ENCODE measurements at regions not wholly inside any gene's neighbourhood (a gene's known extent, or its start where the extent isn't known, plus 50 kb on each side); places are given as distances from the start of the nearest gene placed in this dataset.

DNA sequence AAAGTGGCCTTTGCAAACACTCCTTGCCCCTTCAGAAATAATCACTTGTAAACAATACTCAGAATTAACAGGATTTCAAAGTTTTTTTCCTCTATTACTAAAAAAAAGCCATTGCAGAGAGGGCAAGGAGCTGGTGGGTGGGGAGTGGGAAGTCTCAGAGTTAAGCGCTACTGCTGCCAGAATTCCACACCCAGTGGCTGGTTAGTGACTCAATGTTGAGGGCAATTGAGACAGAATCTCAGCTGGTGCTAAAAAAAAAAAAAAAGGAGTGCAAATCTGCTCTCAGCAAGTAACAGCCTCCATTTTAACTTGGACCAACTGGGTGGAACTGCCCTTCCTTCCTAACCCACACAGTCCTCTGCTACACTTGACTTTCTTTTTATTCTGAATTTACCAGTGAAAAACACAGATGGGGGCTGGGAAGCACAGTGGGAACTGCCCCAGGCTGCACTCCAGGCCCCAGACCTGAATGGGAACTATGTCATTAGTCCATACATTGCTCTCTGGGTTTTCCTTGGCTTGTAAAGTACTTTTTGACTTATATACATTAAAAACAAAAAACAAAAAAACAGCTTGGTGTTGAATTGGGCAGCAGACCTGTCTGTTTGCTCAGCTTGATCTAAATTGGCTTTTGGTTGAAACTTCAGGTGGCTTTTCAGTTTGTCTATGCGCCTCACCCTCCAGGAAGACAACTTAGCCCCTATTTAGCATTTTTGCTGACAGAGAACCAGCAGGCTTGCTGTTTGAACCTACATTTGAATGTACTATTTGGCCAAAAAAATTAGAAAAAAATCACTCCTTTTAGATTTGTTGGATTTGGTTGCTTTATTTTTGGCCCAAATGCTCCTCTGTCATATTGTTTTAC lies 357.8 kb upstream of the TBL1XR1 start:
- TF ChIP-seq POLR2AphosphoS5 (IDR thresholded peaks at IDR 0.05; ENCODE audit: low read depth, low read length): no peak
- TF ChIP-seq TAF1 (IDR thresholded peaks at IDR 0.05; ENCODE audit: borderline replicate concordance, insufficient read depth, low read length): no peak

DNA sequence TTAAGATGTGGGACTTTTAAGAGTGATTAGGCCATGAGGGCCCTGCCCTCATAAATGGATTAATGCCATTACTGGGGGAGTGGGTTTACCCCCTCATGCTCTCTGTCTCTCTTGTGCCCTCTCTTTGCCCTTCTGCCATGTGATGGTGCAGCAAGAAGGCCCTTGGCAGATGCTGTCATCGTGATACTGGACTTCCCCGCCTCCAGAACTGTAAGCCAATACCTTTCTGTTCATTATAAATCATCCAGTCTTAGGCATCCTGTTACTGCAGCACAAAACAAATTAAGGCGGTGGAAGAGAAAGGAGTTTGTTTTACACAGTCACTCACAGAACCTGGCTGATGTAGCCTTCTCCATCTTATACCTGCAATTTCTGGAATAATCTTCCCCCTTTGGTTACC lies 360.3 kb upstream of the TBL1XR1 start:
- TF ChIP-seq, protein P1, sequence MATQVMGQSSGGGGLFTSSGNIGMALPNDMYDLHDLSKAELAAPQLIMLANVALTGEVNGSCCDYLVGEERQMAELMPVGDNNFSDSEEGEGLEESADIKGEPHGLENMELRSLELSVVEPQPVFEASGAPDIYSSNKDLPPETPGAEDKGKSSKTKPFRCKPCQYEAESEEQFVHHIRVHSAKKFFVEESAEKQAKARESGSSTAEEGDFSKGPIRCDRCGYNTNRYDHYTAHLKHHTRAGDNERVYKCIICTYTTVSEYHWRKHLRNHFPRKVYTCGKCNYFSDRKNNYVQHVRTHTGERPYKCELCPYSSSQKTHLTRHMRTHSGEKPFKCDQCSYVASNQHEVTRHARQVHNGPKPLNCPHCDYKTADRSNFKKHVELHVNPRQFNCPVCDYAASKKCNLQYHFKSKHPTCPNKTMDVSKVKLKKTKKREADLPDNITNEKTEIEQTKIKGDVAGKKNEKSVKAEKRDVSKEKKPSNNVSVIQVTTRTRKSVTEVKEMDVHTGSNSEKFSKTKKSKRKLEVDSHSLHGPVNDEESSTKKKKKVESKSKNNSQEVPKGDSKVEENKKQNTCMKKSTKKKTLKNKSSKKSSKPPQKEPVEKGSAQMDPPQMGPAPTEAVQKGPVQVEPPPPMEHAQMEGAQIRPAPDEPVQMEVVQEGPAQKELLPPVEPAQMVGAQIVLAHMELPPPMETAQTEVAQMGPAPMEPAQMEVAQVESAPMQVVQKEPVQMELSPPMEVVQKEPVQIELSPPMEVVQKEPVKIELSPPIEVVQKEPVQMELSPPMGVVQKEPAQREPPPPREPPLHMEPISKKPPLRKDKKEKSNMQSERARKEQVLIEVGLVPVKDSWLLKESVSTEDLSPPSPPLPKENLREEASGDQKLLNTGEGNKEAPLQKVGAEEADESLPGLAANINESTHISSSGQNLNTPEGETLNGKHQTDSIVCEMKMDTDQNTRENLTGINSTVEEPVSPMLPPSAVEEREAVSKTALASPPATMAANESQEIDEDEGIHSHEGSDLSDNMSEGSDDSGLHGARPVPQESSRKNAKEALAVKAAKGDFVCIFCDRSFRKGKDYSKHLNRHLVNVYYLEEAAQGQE (IDR thresholded peaks at IDR 0.05; ENCODE audit: insufficient read depth in 1 of 2, low read depth in 2 of 2, low read length in 2 of 2): no peak
- no peak for TF ChIP-seq FOXP2 (optimal IDR thresholded peaks at IDR 0.05; ENCODE audit: borderline replicate concordance, extremely low read depth, extremely low read length, insufficient read depth)
- TF ChIP-seq TAF1 (IDR thresholded peaks at IDR 0.05; ENCODE audit: borderline replicate concordance, insufficient read depth, low read length): no peak
- TF ChIP-seq SIN3A (IDR thresholded peaks at IDR 0.05; ENCODE audit: borderline replicate concordance, insufficient read depth, low read length): no peak
- no peak for TF ChIP-seq POLR2AphosphoS5 (IDR thresholded peaks at IDR 0.05; ENCODE audit: low read depth, low read length)

DNA sequence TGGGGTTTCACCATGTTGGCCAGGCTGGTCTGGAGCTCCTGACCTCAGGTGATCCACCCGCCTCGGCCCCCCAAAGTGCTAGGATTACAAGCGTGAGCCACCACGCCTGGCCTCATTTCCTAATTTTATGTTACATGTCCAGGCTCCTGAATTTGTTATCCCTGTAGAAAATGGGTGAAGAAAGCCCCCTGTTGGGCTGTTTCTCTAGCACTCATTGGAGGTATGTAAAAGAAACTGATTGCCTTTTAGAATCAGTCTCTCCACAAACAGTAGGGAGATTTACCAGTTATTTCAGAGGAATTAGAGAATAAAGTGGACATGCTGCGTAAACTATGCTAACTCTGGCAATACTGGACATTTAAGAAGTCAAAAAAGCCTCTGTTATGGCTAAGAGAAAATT lies 364.1 kb upstream of the TBL1XR1 start:
- no peak for TF ChIP-seq FOXP2 (optimal IDR thresholded peaks at IDR 0.05; ENCODE audit: borderline replicate concordance, extremely low read depth, extremely low read length, insufficient read depth)

DNA sequence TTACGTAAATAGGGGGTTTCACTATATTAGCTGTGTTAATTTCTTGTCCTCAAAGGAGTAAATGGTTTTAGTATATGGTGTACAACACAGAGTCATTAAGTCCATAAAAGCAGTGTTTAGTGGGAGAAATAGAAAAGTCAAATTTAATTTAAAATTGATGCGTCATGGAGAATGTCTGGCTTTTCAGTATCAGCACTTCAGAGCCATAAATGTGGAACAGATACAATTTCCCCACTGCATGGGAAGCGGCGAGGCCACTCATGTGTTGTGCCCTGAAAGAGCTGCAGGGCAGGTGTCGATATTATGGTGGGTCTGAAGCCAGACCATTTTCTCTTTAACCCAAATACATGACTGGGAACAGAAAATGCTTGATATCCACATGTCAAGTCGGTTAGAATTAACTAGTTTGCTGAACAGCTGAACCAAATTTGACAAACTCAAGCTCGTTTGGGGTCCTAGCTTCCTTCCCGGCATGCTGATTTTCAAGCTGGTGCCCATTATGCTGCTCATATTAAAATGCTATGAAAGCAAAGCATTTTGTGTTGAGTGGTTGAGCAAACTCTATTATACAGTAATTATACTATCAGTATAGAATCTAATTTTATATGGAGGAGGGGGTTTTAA lies 364.6 kb upstream of the TBL1XR1 start:
- TF ChIP-seq SIN3A (IDR thresholded peaks at IDR 0.05; ENCODE audit: borderline replicate concordance, insufficient read depth, low read length) (no peak), TAF1 (IDR thresholded peaks at IDR 0.05; ENCODE audit: borderline replicate concordance, insufficient read depth, low read length) (no peak)
- TF ChIP-seq, protein P1 (IDR thresholded peaks at IDR 0.05; ENCODE audit: insufficient read depth in 1 of 2, low read depth in 2 of 2, low read length in 2 of 2): no peak

DNA sequence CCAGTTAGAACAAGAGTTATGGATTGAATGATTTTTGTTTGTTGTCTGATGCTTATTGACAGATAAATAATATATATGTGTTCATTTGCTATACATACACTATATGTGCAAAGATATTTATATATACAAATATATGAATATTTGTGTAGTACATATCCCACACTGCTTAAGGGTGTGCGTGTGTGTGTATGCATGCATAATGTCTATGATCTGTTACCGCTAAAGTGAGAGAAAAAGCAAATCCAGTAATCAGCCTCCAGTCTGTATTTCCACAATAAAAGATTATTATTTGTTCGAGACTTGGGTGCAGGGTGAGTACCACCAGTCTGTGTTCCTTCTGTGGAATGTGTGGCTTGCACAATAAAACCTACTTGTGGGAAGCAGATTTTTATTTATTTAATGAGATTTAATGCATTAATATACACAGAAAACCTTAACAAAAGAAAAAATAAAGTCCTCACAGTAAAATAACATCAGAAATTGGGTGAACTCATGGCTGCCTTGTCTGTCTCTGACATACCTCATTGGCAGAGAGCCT lies 366.0 kb upstream of the TBL1XR1 start:
- no peak for TF ChIP-seq POLR2AphosphoS5 (IDR thresholded peaks at IDR 0.05; ENCODE audit: low read depth, low read length)
- TF ChIP-seq, protein P1 (IDR thresholded peaks at IDR 0.05; ENCODE audit: insufficient read depth in 1 of 2, low read depth in 2 of 2, low read length in 2 of 2): no peak
- no peak for TF ChIP-seq SIN3A (IDR thresholded peaks at IDR 0.05; ENCODE audit: borderline replicate concordance, insufficient read depth, low read length)
- no peak for TF ChIP-seq TAF1 (IDR thresholded peaks at IDR 0.05; ENCODE audit: borderline replicate concordance, insufficient read depth, low read length)
- TF ChIP-seq FOXP2 (optimal IDR thresholded peaks at IDR 0.05; ENCODE audit: borderline replicate concordance, extremely low read depth, extremely low read length, insufficient read depth): no peak

DNA sequence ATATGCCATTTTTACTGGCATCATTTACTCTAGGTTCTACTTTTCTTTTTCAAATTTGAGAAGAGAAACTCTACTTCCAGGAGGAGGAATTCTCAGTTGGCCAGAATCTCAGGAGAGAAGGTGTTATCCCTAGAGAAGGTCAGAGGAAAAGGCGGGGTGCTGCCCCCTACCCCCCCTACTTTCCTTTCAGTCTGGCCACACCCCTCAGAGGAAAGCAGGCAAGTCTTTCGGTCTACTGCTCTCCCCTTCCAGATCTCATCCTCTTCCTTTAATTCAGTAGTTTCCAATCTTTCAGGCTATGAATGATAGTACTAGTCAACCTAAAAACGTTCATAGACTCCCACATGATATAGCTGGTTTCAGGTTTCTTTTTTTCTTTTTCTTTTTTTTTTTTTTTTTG lies 366.5 kb upstream of the TBL1XR1 start:
- no peak for TF ChIP-seq POLR2AphosphoS5 (IDR thresholded peaks at IDR 0.05; ENCODE audit: low read depth, low read length)
- no peak for TF ChIP-seq SIN3A (IDR thresholded peaks at IDR 0.05; ENCODE audit: borderline replicate concordance, insufficient read depth, low read length)
- TF ChIP-seq TAF1 (IDR thresholded peaks at IDR 0.05; ENCODE audit: borderline replicate concordance, insufficient read depth, low read length): no peak
- TF ChIP-seq FOXP2 (optimal IDR thresholded peaks at IDR 0.05; ENCODE audit: borderline replicate concordance, extremely low read depth, extremely low read length, insufficient read depth): no peak
- TF ChIP-seq, protein P1 (IDR thresholded peaks at IDR 0.05; ENCODE audit: insufficient read depth in 1 of 2, low read depth in 2 of 2, low read length in 2 of 2): no peak
